ENCODE measurements at regions not wholly inside any gene's neighbourhood (a gene's known extent, or its start where the extent isn't known, plus 50 kb on each side); places are given as distances from the start of the nearest gene placed in this dataset.

DNA sequence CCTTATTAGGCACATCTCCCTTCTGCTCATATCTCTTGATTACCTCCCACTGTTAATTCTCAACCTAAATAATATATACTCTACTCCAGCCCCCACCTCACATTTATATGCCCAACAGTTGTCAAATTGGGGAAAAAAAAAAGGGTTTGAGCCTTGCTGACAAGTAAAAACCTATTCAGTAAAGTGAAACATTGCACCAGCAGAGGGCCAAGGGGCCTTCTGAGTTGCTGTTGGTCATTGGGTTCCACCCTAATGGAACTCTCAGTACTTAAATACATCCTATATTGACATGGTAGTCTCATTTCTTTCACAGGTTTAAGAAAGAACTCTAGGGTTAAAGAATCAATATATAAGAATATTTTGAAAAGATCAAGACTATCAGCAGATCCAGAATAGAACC lies 362.2 kb downstream of the SMARCA1 start:
- TF ChIP-seq, protein P1, sequence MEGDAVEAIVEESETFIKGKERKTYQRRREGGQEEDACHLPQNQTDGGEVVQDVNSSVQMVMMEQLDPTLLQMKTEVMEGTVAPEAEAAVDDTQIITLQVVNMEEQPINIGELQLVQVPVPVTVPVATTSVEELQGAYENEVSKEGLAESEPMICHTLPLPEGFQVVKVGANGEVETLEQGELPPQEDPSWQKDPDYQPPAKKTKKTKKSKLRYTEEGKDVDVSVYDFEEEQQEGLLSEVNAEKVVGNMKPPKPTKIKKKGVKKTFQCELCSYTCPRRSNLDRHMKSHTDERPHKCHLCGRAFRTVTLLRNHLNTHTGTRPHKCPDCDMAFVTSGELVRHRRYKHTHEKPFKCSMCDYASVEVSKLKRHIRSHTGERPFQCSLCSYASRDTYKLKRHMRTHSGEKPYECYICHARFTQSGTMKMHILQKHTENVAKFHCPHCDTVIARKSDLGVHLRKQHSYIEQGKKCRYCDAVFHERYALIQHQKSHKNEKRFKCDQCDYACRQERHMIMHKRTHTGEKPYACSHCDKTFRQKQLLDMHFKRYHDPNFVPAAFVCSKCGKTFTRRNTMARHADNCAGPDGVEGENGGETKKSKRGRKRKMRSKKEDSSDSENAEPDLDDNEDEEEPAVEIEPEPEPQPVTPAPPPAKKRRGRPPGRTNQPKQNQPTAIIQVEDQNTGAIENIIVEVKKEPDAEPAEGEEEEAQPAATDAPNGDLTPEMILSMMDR (IDR thresholded peaks at IDR 0.05; ENCODE audit: low read length): no peak
- TF ChIP-seq EZH2 (optimal IDR thresholded peaks at IDR 0.05; ENCODE audit: low read depth, low read length): no peak
- TF ChIP-seq EZH2phosphoT487 (IDR thresholded peaks at IDR 0.05; ENCODE audit: low read length): no peak
